Pancreas (tissue), 10 donors: ENCODE measurements at regions not wholly inside any gene's neighbourhood (a gene's known extent, or its start where the extent isn't known, plus 50 kb on each side); places are given as distances from the start of the nearest gene placed in this dataset.

Source experiments
- ATAC-seq, 4 donors: fragments of 200-7000 bp; cut with Tn5 transposase; one replicate each; pipeline versions ENCODE4 v1.8.0 to v1.9.1; 2020; ENCODE audit warnings: mild to moderate bottlenecking in 4 of 4, moderate library complexity in 4 of 4
- DNase-seq, 6 donors: peaks; one replicate each; pipeline ENCODE4 v3.0.0-alpha.2; 2020
- FAIRE-seq: peaks from 2 replicates; lab custom pipeline; 2012; peaks lifted over from hg19 to GRCh38; lab: Jason Lieb, UNC
- H3K27ac ChIP-seq, 4 donors: fragments of 200-600 bp; sonication (generic); 1 replicate in 3 of 4; 2 replicates in 1 of 4; pipeline versions ENCODE4 v1.5.0 to v1.8.0; 2020
- H3K27me3 ChIP-seq, 4 donors: fragments of 200-600 bp; one replicate each; pipeline ENCODE4 v1.8.0; 2021
- H3K36me3 ChIP-seq, 3 donors: fragments of 200-600 bp; sonication (generic) in 1 of 3; one replicate each; pipeline versions ENCODE4 v1.5.0 to v1.8.0; 2020 to 2021
- H3K4me1 ChIP-seq, 3 donors: fragments of 200-600 bp; one replicate each; pipeline ENCODE4 v1.8.0; 2021
- H3K4me3 ChIP-seq, 4 donors: fragments of 200-600 bp; sonication (generic) in 2 of 4; one replicate each; pipeline versions ENCODE4 v1.5.0 to v1.8.0; 2020 to 2021
- H3K9me3 ChIP-seq, 4 donors: fragments of 200-600 bp; one replicate each; pipeline ENCODE4 v1.8.0; 2021
- WGBS, 2 donors: extraction: QIAGEN DNeasy Blood & Tissue Kit; methylation state at CpG; one replicate each; pipeline ENCODE4 v1.1.7; 2013; 5-methylcytosine and 5-hydroxymethylcytosine counted together
- intact Hi-C, 3 donors: fragments of 100-400 bp; cut with DNase I; formaldehyde crosslinking; loops; one replicate each; pipeline versions ENCODE4 v1.11.1 to v1.14.2; 2022
- TF ChIP-seq, protein P1 (sequence below), 4 donors: fragments of 200-600 bp; sonication (generic) in 3 of 4; IDR thresholded peaks; one replicate each; pipeline versions ENCODE4 v1.5.0 to v1.8.0; 2021; ENCODE audit warnings: antibody characterized with exemption in 4 of 4
- donor health status: healthy with polysubstance abuse.
- donor health status: DM: no; HTN: no; CAD: no; lungs with moderate emphysema.
- donor health status: DM: no; HTN: no; CAD: no.
- donor health status: control.
- donor health status: control.
- donor health status: Bipolar disorder and iron deficiency.
- donor health status: DM: yes; HTN: yes; CAD: no.
- donor health status: DM: no; HTN: no; CAD: no.
- donor health status: DM: no; HTN: no; CAD: no.
- donor health status: DM: yes; HTN: yes; CAD: no.

GRCh38 chr7:51539840-51540239, 223.2 kb upstream of the COBL start:
- Histone ChIP-seq H3K4me3 (no peak overlapping the region), H3K36me3 (no peaks in the 10 kb centered on the region), H3K9me3 (no peaks in the 10 kb centered on the region), H3K27ac (no peak overlapping the region), H3K4me1 (no peaks in the 10 kb centered on the region), H3K27me3 (no peaks in the 10 kb centered on the region)
- 54 to 62% methylated on average over 3 of the region's 3 CpGs for WGBS, 2 donors
- ATAC-seq (no peak), DNase-seq (no peak), FAIRE-seq (no peak)
- intact Hi-C loops = no loop called here
- TF ChIP-seq, protein P1, sequence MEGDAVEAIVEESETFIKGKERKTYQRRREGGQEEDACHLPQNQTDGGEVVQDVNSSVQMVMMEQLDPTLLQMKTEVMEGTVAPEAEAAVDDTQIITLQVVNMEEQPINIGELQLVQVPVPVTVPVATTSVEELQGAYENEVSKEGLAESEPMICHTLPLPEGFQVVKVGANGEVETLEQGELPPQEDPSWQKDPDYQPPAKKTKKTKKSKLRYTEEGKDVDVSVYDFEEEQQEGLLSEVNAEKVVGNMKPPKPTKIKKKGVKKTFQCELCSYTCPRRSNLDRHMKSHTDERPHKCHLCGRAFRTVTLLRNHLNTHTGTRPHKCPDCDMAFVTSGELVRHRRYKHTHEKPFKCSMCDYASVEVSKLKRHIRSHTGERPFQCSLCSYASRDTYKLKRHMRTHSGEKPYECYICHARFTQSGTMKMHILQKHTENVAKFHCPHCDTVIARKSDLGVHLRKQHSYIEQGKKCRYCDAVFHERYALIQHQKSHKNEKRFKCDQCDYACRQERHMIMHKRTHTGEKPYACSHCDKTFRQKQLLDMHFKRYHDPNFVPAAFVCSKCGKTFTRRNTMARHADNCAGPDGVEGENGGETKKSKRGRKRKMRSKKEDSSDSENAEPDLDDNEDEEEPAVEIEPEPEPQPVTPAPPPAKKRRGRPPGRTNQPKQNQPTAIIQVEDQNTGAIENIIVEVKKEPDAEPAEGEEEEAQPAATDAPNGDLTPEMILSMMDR (IDR thresholded peaks at IDR 0.05) = no peak

DNA sequence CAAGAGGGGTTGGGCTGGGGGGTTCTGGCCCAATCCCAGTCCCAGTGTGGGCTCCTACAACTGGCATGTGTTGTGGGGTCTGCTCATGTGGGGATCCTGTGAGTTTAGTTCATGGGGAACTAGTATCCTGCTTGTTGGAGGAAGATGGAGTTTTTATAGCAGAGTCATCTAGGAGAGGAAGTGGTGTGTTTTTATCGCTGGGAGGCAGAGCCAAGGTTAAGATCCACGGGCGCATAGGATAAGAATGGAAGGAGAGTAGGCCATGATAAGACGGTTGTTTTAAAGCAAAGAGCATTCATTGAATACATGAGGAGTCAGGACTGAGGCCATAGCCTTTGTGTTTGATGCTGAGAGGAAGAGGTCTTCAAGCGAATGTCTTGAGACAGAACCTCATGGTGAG, 211.6 kb upstream of the COBL start:
- DNase-seq (no peak), FAIRE-seq (no peak), ATAC-seq (no peak)
- TF ChIP-seq, protein P1 (IDR thresholded peaks at IDR 0.05) = no peak
- H3K4me1 ChIP-seq = no peaks in the 10 kb centered on the region
- H3K36me3 ChIP-seq = no peaks in the 10 kb centered on the region
- no peak overlapping the region for H3K27ac ChIP-seq
- 56 to 74% methylated on average over 5 of the region's 5 CpGs for WGBS, 2 donors
- intact Hi-C loops = no loop called here
- H3K9me3 ChIP-seq = no peaks in the 10 kb centered on the region
- H3K4me3 ChIP-seq = no peak overlapping the region
- H3K27me3 ChIP-seq = no peaks in the 10 kb centered on the region

DNA sequence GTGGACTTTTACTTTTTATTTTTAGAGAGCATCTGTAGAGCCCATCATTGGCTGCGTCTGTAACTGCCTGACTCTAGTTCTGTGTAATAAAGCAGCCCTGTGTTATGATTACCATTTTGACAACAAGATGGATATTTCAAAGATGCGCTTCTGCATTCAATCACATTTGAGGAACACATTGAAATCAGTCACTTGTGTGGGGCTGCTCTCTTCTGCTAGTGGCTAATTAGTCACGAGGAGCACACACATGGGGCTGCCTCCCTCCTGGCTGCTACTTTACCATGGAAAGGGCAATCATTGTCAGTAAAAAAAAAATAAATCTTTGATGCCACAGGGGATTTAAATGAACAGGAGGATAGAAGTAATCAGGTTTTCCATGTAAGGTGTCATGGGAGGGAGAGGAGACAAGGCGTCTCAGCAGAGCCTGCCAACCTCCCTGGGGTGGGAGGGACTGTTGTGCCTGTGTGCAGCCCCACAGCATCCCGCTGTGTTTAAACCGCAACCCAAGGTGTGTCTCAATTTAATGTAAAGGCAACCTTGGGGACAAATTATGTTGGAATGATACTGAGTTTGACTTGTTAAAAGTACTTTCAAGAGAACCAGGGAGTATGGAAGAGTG, 205.2 kb upstream of the COBL start:
- H3K27ac ChIP-seq = no peak overlapping the region
- no peak for FAIRE-seq
- H3K36me3 ChIP-seq = no peaks in the 10 kb centered on the region
- ATAC-seq = no peak
- no peaks in the 10 kb centered on the region for H3K27me3 ChIP-seq
- H3K4me1 ChIP-seq = no peaks in the 10 kb centered on the region
- H3K4me3 ChIP-seq = no peak overlapping the region
- 47 to 63% methylated on average over 6 of the region's 6 CpGs for WGBS, 2 donors
- DNase-seq = no peak
- no peaks in the 10 kb centered on the region for H3K9me3 ChIP-seq
- intact Hi-C loops = no loop called here
- TF ChIP-seq, protein P1 (IDR thresholded peaks at IDR 0.05) = no peak

DNA sequence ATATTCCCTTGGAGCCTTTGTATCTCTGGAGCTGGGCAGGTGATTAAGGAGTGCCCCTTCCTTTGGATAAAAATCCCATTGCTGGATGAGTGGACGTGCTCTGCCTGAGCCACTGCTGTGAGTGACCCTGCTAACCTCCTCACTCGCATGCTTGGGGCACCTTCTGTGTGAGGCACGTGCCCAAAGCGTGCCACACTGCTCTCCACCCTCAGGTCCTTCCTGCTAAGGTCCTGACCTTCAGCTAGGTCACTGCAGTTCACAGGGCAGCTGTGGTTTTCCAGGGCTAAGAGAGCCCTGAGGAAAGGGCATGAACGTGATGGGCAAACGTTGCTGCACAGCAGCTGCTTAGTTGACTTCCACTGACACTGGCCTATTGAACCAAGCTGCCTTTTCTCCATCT, 204.4 kb upstream of the COBL start:
- Histone ChIP-seq H3K27me3 (no peaks in the 10 kb centered on the region), H3K4me3 (no peak overlapping the region), H3K27ac (no peak overlapping the region), H3K9me3 (no peaks in the 10 kb centered on the region), H3K4me1 (no peaks in the 10 kb centered on the region), H3K36me3 (no peaks in the 10 kb centered on the region)
- intact Hi-C loops = no loop called here
- ATAC-seq (no peak), DNase-seq (no peak), FAIRE-seq (no peak)
- 28 to 30% methylated on average over 6 of the region's 6 CpGs for WGBS, 2 donors
- TF ChIP-seq, protein P1 (IDR thresholded peaks at IDR 0.05) = no peak

- no peaks in the 10 kb centered on the region for H3K4me1 ChIP-seq
- H3K4me3 ChIP-seq = no peak overlapping the region
- DNase-seq (no peak), FAIRE-seq (no peak), ATAC-seq (no peak)
- no peaks in the 10 kb centered on the region for H3K9me3 ChIP-seq
- intact Hi-C loops = no loop called here
- H3K27ac ChIP-seq = no peak overlapping the region
- no peaks in the 10 kb centered on the region for H3K36me3 ChIP-seq
- TF ChIP-seq, protein P1 (IDR thresholded peaks at IDR 0.05) = no peak
- 52 to 61% methylated on average over 4 of the region's 4 CpGs for WGBS, 2 donors
- no peaks in the 10 kb centered on the region for H3K27me3 ChIP-seq
Observed at GRCh38 chr7:51518646-51519045, 202.0 kb upstream of the COBL start.
